ENCODE measurements at regions not wholly inside any gene's neighbourhood (a gene's known extent, or its start where the extent isn't known, plus 50 kb on each side); places are given as distances from the start of the nearest gene placed in this dataset.
"Not testable (repeated sequence)": the region's sequence is repeated elsewhere in the genome, so short reads cannot be mapped to it uniquely, and the experiment has no call there.

GRCh38 chr12:8282181-8282580, 54.8 kb upstream of the FAM90A1 start:
- not testable (repeated sequence) for H3K27ac ChIP-seq (ENCODE audit: insufficient read depth, low read length, poor library complexity, severe bottlenecking); H3K4me3 ChIP-seq (ENCODE audit: insufficient read depth, low read depth, low read length, poor library complexity, severe bottlenecking)

GRCh38 chr12:8285681-8286080, 58.3 kb upstream of the FAM90A1 start:
- not testable (repeated sequence) for DNase-seq; H3K9me3 ChIP-seq (ENCODE audit: control insufficient read depth, low read length); H3K4me3 ChIP-seq (ENCODE audit: insufficient read depth, low read depth, low read length, poor library complexity, severe bottlenecking); H3K36me3 ChIP-seq (ENCODE audit: control insufficient read depth, insufficient read depth, low read length); H3K27me3 ChIP-seq (replicated peaks; ENCODE audit: control insufficient read depth, insufficient read depth, low read length, poor library complexity, severe bottlenecking); H3K27ac ChIP-seq (ENCODE audit: insufficient read depth, low read length, poor library complexity, severe bottlenecking); H3K4me1 ChIP-seq (ENCODE audit: control insufficient read depth, insufficient read depth, low read length, poor library complexity, severe bottlenecking)

More at GRCh38 chr12:8282181-8282580, 54.8 kb upstream of the FAM90A1 start:
- DNase-seq; H3K9me3 ChIP-seq (ENCODE audit: control insufficient read depth, low read length); H3K36me3 ChIP-seq (ENCODE audit: control insufficient read depth, insufficient read depth, low read length); H3K4me1 ChIP-seq (ENCODE audit: control insufficient read depth, insufficient read depth, low read length, poor library complexity, severe bottlenecking); H3K27me3 ChIP-seq (replicated peaks; ENCODE audit: control insufficient read depth, insufficient read depth, low read length, poor library complexity, severe bottlenecking): not testable (repeated sequence)

GRCh38 chr12:8291764-8292163, 64.3 kb upstream of the FAM90A1 start:
- not testable (repeated sequence) for H3K4me1 ChIP-seq (ENCODE audit: control insufficient read depth, insufficient read depth, low read length, poor library complexity, severe bottlenecking); H3K27me3 ChIP-seq (replicated peaks; ENCODE audit: control insufficient read depth, insufficient read depth, low read length, poor library complexity, severe bottlenecking); DNase-seq; H3K9me3 ChIP-seq (ENCODE audit: control insufficient read depth, low read length); H3K4me3 ChIP-seq (ENCODE audit: insufficient read depth, low read depth, low read length, poor library complexity, severe bottlenecking); H3K36me3 ChIP-seq (ENCODE audit: control insufficient read depth, insufficient read depth, low read length); H3K27ac ChIP-seq (ENCODE audit: insufficient read depth, low read length, poor library complexity, severe bottlenecking)

GRCh38 chr12:8294662-8295061, 67.2 kb upstream of the FAM90A1 start:
- not testable (repeated sequence) for H3K9me3 ChIP-seq (ENCODE audit: control insufficient read depth, low read length); H3K36me3 ChIP-seq (ENCODE audit: control insufficient read depth, insufficient read depth, low read length); H3K27me3 ChIP-seq (replicated peaks; ENCODE audit: control insufficient read depth, insufficient read depth, low read length, poor library complexity, severe bottlenecking); H3K4me1 ChIP-seq (ENCODE audit: control insufficient read depth, insufficient read depth, low read length, poor library complexity, severe bottlenecking); H3K27ac ChIP-seq (ENCODE audit: insufficient read depth, low read length, poor library complexity, severe bottlenecking); H3K4me3 ChIP-seq (ENCODE audit: insufficient read depth, low read depth, low read length, poor library complexity, severe bottlenecking); DNase-seq

- H3K36me3 ChIP-seq (ENCODE audit: control insufficient read depth, insufficient read depth, low read length); H3K4me3 ChIP-seq (ENCODE audit: insufficient read depth, low read depth, low read length, poor library complexity, severe bottlenecking); H3K27me3 ChIP-seq (replicated peaks; ENCODE audit: control insufficient read depth, insufficient read depth, low read length, poor library complexity, severe bottlenecking): not testable (repeated sequence)
Measured at GRCh38 chr12:8308611-8309010, 81.2 kb upstream of the FAM90A1 start.

GRCh38 chr12:8315997-8316396, 88.6 kb upstream of the FAM90A1 start:
- H3K4me3 ChIP-seq (ENCODE audit: insufficient read depth, low read depth, low read length, poor library complexity, severe bottlenecking); H3K27me3 ChIP-seq (replicated peaks; ENCODE audit: control insufficient read depth, insufficient read depth, low read length, poor library complexity, severe bottlenecking); DNase-seq; H3K27ac ChIP-seq (ENCODE audit: insufficient read depth, low read length, poor library complexity, severe bottlenecking); H3K4me1 ChIP-seq (ENCODE audit: control insufficient read depth, insufficient read depth, low read length, poor library complexity, severe bottlenecking); H3K9me3 ChIP-seq (ENCODE audit: control insufficient read depth, low read length); H3K36me3 ChIP-seq (ENCODE audit: control insufficient read depth, insufficient read depth, low read length): not testable (repeated sequence)

More at GRCh38 chr12:8308611-8309010, 81.2 kb upstream of the FAM90A1 start:
- DNase-seq; H3K4me1 ChIP-seq (ENCODE audit: control insufficient read depth, insufficient read depth, low read length, poor library complexity, severe bottlenecking); H3K27ac ChIP-seq (ENCODE audit: insufficient read depth, low read length, poor library complexity, severe bottlenecking); H3K9me3 ChIP-seq (ENCODE audit: control insufficient read depth, low read length): not testable (repeated sequence)

GRCh38 chr12:8317675-8318074, 90.3 kb upstream of the FAM90A1 start:
- not testable (repeated sequence) for H3K27ac ChIP-seq (ENCODE audit: insufficient read depth, low read length, poor library complexity, severe bottlenecking); H3K4me3 ChIP-seq (ENCODE audit: insufficient read depth, low read depth, low read length, poor library complexity, severe bottlenecking); H3K36me3 ChIP-seq (ENCODE audit: control insufficient read depth, insufficient read depth, low read length); H3K9me3 ChIP-seq (ENCODE audit: control insufficient read depth, low read length); H3K27me3 ChIP-seq (replicated peaks; ENCODE audit: control insufficient read depth, insufficient read depth, low read length, poor library complexity, severe bottlenecking); DNase-seq; H3K4me1 ChIP-seq (ENCODE audit: control insufficient read depth, insufficient read depth, low read length, poor library complexity, severe bottlenecking)

GRCh38 chr12:8320251-8320730, 92.9 kb upstream of the FAM90A1 start:
- H3K36me3 ChIP-seq (ENCODE audit: control insufficient read depth, insufficient read depth, low read length); H3K4me3 ChIP-seq (ENCODE audit: insufficient read depth, low read depth, low read length, poor library complexity, severe bottlenecking); H3K4me1 ChIP-seq (ENCODE audit: control insufficient read depth, insufficient read depth, low read length, poor library complexity, severe bottlenecking); H3K27me3 ChIP-seq (replicated peaks; ENCODE audit: control insufficient read depth, insufficient read depth, low read length, poor library complexity, severe bottlenecking); H3K9me3 ChIP-seq (ENCODE audit: control insufficient read depth, low read length): not testable (repeated sequence)
- peak overlapping the region; percentile 53 for H3K27ac ChIP-seq (ENCODE audit: insufficient read depth, low read length, poor library complexity, severe bottlenecking)
- DNase-seq, result peak; percentile 3 to 49 (median 32)

- DNase-seq; H3K9me3 ChIP-seq (ENCODE audit: control insufficient read depth, low read length); H3K4me3 ChIP-seq (ENCODE audit: insufficient read depth, low read depth, low read length, poor library complexity, severe bottlenecking); H3K27me3 ChIP-seq (replicated peaks; ENCODE audit: control insufficient read depth, insufficient read depth, low read length, poor library complexity, severe bottlenecking); H3K36me3 ChIP-seq (ENCODE audit: control insufficient read depth, insufficient read depth, low read length); H3K4me1 ChIP-seq (ENCODE audit: control insufficient read depth, insufficient read depth, low read length, poor library complexity, severe bottlenecking): not testable (repeated sequence)
- peak overlapping the region; percentile 53 for H3K27ac ChIP-seq (ENCODE audit: insufficient read depth, low read length, poor library complexity, severe bottlenecking)
Measured at GRCh38 chr12:8320791-8321370, 93.5 kb upstream of the FAM90A1 start.

GRCh38 chr12:8325145-8325839, 97.9 kb upstream of the FAM90A1 start:
- H3K4me1 ChIP-seq (ENCODE audit: control insufficient read depth, insufficient read depth, low read length, poor library complexity, severe bottlenecking); H3K9me3 ChIP-seq (ENCODE audit: control insufficient read depth, low read length); H3K36me3 ChIP-seq (ENCODE audit: control insufficient read depth, insufficient read depth, low read length); H3K4me3 ChIP-seq (ENCODE audit: insufficient read depth, low read depth, low read length, poor library complexity, severe bottlenecking); H3K27me3 ChIP-seq (replicated peaks; ENCODE audit: control insufficient read depth, insufficient read depth, low read length, poor library complexity, severe bottlenecking); H3K27ac ChIP-seq (ENCODE audit: insufficient read depth, low read length, poor library complexity, severe bottlenecking); DNase-seq: not testable (repeated sequence)
